ENCODE measurements at regions not wholly inside any gene's neighbourhood (a gene's known extent, or its start where the extent isn't known, plus 50 kb on each side); places are given as distances from the start of the nearest gene placed in this dataset.

GRCh38 chr4:53682196-53682595 is 90.9 kb upstream of the LNX1 start:
- Histone ChIP-seq H3K9ac (ENCODE audit: low read depth, low read length) (no peak overlapping the region), H3K36me3 (ENCODE audit: insufficient read depth, low read length) (no peaks in the 10 kb centered on the region), H3K4me1 (ENCODE audit: insufficient read depth, low read length) (no peaks in the 10 kb centered on the region), H3K9me3 (ENCODE audit: insufficient read depth, low read length, severe bottlenecking) (no peaks in the 10 kb centered on the region), H2AFZ (ENCODE audit: low read depth, low read length) (no peak overlapping the region), H3K27me3 (ENCODE audit: insufficient read depth, low read length, poor library complexity) (peaks cover 1% of the 10 kb centered on the region), H3K4me3 (ENCODE audit: low read depth in 1 of 2, low read length in 2 of 2) (no peak overlapping the region), H4K20me1 (ENCODE audit: insufficient read depth, low read length) (no peaks in the 10 kb centered on the region), H3K4me2 (ENCODE audit: insufficient read depth, low read length) (no peak overlapping the region), H3K79me2 (ENCODE audit: insufficient read depth, low read length) (no peaks in the 10 kb centered on the region), H3K27ac (ENCODE audit: low read length) (no peak overlapping the region)
- TF ChIP-seq EZH2 (IDR thresholded peaks at IDR 0.05; ENCODE audit: borderline replicate concordance, low read depth, low read length, severe bottlenecking) (no peak), CTCF (IDR thresholded peaks at IDR 0.05; ENCODE audit: borderline replicate concordance, extremely low read depth, low read length, poor library complexity, severe bottlenecking) (no peak)
- ATAC-seq (ENCODE audit: insufficient read depth, low read depth): no peak
- no peak for DNase-seq

GRCh38 chr4:53680598-53680997 is 89.3 kb upstream of the LNX1 start:
- Histone ChIP-seq H4K20me1 (ENCODE audit: insufficient read depth, low read length) (no peaks in the 10 kb centered on the region), H2AFZ (ENCODE audit: low read depth, low read length) (no peak overlapping the region), H3K27ac (ENCODE audit: low read length) (no peak overlapping the region), H3K79me2 (ENCODE audit: insufficient read depth, low read length) (no peaks in the 10 kb centered on the region), H3K9me3 (ENCODE audit: insufficient read depth, low read length, severe bottlenecking) (no peaks in the 10 kb centered on the region), H3K27me3 (ENCODE audit: insufficient read depth, low read length, poor library complexity) (no peaks in the 10 kb centered on the region), H3K36me3 (ENCODE audit: insufficient read depth, low read length) (no peaks in the 10 kb centered on the region), H3K4me2 (ENCODE audit: insufficient read depth, low read length) (no peak overlapping the region), H3K4me3 (ENCODE audit: low read depth in 1 of 2, low read length in 2 of 2) (no peak overlapping the region), H3K4me1 (ENCODE audit: insufficient read depth, low read length) (no peaks in the 10 kb centered on the region), H3K9ac (ENCODE audit: low read depth, low read length) (no peak overlapping the region)
- ATAC-seq (ENCODE audit: insufficient read depth, low read depth): no peak
- no peak for TF ChIP-seq EZH2 (IDR thresholded peaks at IDR 0.05; ENCODE audit: borderline replicate concordance, low read depth, low read length, severe bottlenecking)
- no peak for TF ChIP-seq CTCF (IDR thresholded peaks at IDR 0.05; ENCODE audit: borderline replicate concordance, extremely low read depth, low read length, poor library complexity, severe bottlenecking)
- DNase-seq: no peak

- Histone ChIP-seq H3K79me2 (ENCODE audit: insufficient read depth, low read length) (no peaks in the 10 kb centered on the region), H3K4me2 (ENCODE audit: insufficient read depth, low read length) (no peak overlapping the region), H3K9ac (ENCODE audit: low read depth, low read length) (no peak overlapping the region), H3K4me1 (ENCODE audit: insufficient read depth, low read length) (no peaks in the 10 kb centered on the region), H3K36me3 (ENCODE audit: insufficient read depth, low read length) (no peaks in the 10 kb centered on the region), H2AFZ (ENCODE audit: low read depth, low read length) (no peak overlapping the region), H3K27ac (ENCODE audit: low read length) (no peak overlapping the region), H3K27me3 (ENCODE audit: insufficient read depth, low read length, poor library complexity) (no peaks in the 10 kb centered on the region), H4K20me1 (ENCODE audit: insufficient read depth, low read length) (no peaks in the 10 kb centered on the region), H3K4me3 (ENCODE audit: low read depth in 1 of 2, low read length in 2 of 2) (no peak overlapping the region), H3K9me3 (ENCODE audit: insufficient read depth, low read length, severe bottlenecking) (no peaks in the 10 kb centered on the region)
- TF ChIP-seq EZH2 (IDR thresholded peaks at IDR 0.05; ENCODE audit: borderline replicate concordance, low read depth, low read length, severe bottlenecking): no peak
- TF ChIP-seq CTCF (IDR thresholded peaks at IDR 0.05; ENCODE audit: borderline replicate concordance, extremely low read depth, low read length, poor library complexity, severe bottlenecking): no peak
- DNase-seq (no peak), ATAC-seq (ENCODE audit: insufficient read depth, low read depth) (no peak)
These were observed 88.9 kb upstream of the LNX1 start for GRCh38 chr4:53680168-53680567.

- Histone ChIP-seq H3K9me3 (ENCODE audit: insufficient read depth, low read length, severe bottlenecking) (no peaks in the 10 kb centered on the region), H3K36me3 (ENCODE audit: insufficient read depth, low read length) (no peaks in the 10 kb centered on the region), H4K20me1 (ENCODE audit: insufficient read depth, low read length) (no peaks in the 10 kb centered on the region), H3K9ac (ENCODE audit: low read depth, low read length) (no peak overlapping the region), H3K79me2 (ENCODE audit: insufficient read depth, low read length) (no peaks in the 10 kb centered on the region), H3K4me3 (ENCODE audit: low read depth in 1 of 2, low read length in 2 of 2) (no peak overlapping the region), H3K4me1 (ENCODE audit: insufficient read depth, low read length) (no peaks in the 10 kb centered on the region), H3K27ac (ENCODE audit: low read length) (no peak overlapping the region), H3K4me2 (ENCODE audit: insufficient read depth, low read length) (no peak overlapping the region), H3K27me3 (ENCODE audit: insufficient read depth, low read length, poor library complexity) (no peaks in the 10 kb centered on the region), H2AFZ (ENCODE audit: low read depth, low read length) (no peak overlapping the region)
- ATAC-seq (ENCODE audit: insufficient read depth, low read depth) (no peak), DNase-seq (no peak)
- TF ChIP-seq CTCF (IDR thresholded peaks at IDR 0.05; ENCODE audit: borderline replicate concordance, extremely low read depth, low read length, poor library complexity, severe bottlenecking) (no peak), EZH2 (IDR thresholded peaks at IDR 0.05; ENCODE audit: borderline replicate concordance, low read depth, low read length, severe bottlenecking) (no peak)
These were observed 85.2 kb upstream of the LNX1 start for GRCh38 chr4:53676402-53676871.
